ENCODE measurements at regions not wholly inside any gene's neighbourhood (a gene's known extent, or its start where the extent isn't known, plus 50 kb on each side); places are given as distances from the start of the nearest gene placed in this dataset.
A peak's percentile ranks its signal among the peaks of the same experiment; 100 is the strongest.

- TF ChIP-seq HNF1A (IDR thresholded peaks at IDR 0.05; ENCODE audit: low read depth): no peak
- TF ChIP-seq HNF1A (CRISPR knock-in tag; IDR thresholded peaks at IDR 0.05; ENCODE audit: borderline replicate concordance): 0 out of 2 replicates have a peak, but pooled peaks have one; percentile 57
- no peak for TF ChIP-seq DBP (CRISPR knock-in tag; IDR thresholded peaks at IDR 0.05; ENCODE audit: not compliant biosample characterization)
- TF ChIP-seq ZNF709 (CRISPR knock-in tag; IDR thresholded peaks at IDR 0.05): peak; percentile 80
- TF ChIP-seq CREB3 (CRISPR knock-in tag; IDR thresholded peaks at IDR 0.05): no peak
- 0 out of 2 replicates have a peak, but pooled peaks have one; percentile 3 for TF ChIP-seq ZNF569 (CRISPR knock-in tag; IDR thresholded peaks at IDR 0.05; ENCODE audit: borderline replicate concordance)
- TF ChIP-seq AGO1 (IDR thresholded peaks at IDR 0.05; ENCODE audit: low read depth, low read length, poor library complexity, severe bottlenecking): peak; percentile 47
- TF ChIP-seq ZNF773 (CRISPR knock-in tag; IDR thresholded peaks at IDR 0.05; ENCODE audit: borderline replicate concordance): no peak; the same call in 1 of the 2 replicates
- TF ChIP-seq ZNF264 (CRISPR knock-in tag; IDR thresholded peaks at IDR 0.05): no peak
- TF ChIP-seq ZNF720 (CRISPR knock-in tag; IDR thresholded peaks at IDR 0.05): no peak
- no peak for TF ChIP-seq TBP (CRISPR knock-in tag; IDR thresholded peaks at IDR 0.05)
- no peak for TF ChIP-seq ZNF512B (CRISPR knock-in tag; IDR thresholded peaks at IDR 0.05; ENCODE audit: borderline replicate concordance)
- no peak; the same call in 1 of the 2 replicates for TF ChIP-seq DMTF1 (CRISPR knock-in tag; IDR thresholded peaks at IDR 0.05)
- TF ChIP-seq PHF21A (CRISPR knock-in tag; IDR thresholded peaks at IDR 0.05): peak; percentile 45; the same call in 1 of the 2 replicates
- peak; percentile 66; the same call in 1 of the 2 replicates for TF ChIP-seq ZNF431 (CRISPR knock-in tag; IDR thresholded peaks at IDR 0.05; ENCODE audit: borderline replicate concordance, low read depth)
- TF ChIP-seq ZNF329 (CRISPR knock-in tag; IDR thresholded peaks at IDR 0.05; ENCODE audit: low read depth): no peak
- peak; percentile 48; the same call in 1 of the 2 replicates for TF ChIP-seq FOXK1 (CRISPR knock-in tag; IDR thresholded peaks at IDR 0.05; ENCODE audit: borderline replicate concordance, low read depth)
Measured at GRCh38 chr20:2206957-2207769, 88.6 kb upstream of the TGM3 start (continued).

Measured in HepG2 (cell line).